ENCODE measurements at regions not wholly inside any gene's neighbourhood (a gene's known extent, or its start where the extent isn't known, plus 50 kb on each side); places are given as distances from the start of the nearest gene placed in this dataset.
"Not testable (repeated sequence)": the region's sequence is repeated elsewhere in the genome, so short reads cannot be mapped to it uniquely, and the experiment has no call there.

DNA sequence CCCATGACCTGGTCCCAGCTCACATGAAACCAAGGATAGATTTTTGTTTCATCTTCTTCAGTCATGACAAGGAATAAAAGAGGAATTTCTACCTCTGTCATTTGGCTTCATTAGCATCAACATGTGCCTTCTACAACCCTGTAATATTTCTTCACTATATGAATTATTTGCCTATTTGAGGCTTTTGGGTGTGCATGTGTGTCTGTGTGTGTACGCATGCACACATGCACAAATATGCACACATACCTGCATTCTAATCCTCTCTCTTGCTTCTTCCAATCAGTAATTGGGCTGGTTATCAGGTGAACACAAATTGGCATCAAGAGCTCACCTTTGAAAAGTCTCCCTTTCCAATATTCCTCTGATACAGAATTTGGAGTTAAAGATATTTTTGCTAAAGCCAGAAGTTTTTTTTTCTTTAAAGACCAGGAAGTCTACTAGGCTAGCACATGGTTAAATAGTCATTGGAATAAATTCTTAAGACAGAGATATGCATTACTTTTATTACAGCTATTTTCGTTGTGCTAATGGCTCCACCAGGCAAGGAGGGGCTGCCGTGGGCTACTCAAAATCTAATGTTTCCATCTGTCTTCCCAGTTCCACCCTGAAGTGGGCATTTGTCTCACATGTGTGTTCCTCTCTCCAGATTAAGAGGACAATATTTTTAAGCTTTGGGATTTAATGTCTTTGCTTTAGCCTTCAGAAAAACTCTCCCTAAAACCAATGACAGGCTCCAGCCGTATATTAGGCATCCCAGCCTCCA is 547.2 kb upstream of the CDH5 start:
- DNase-seq (ENCODE audit: low read depth), result no peak
- H3K4me3 ChIP-seq (ENCODE audit: low read depth, low read length), result no peak overlapping the region
- TF ChIP-seq, protein P1, sequence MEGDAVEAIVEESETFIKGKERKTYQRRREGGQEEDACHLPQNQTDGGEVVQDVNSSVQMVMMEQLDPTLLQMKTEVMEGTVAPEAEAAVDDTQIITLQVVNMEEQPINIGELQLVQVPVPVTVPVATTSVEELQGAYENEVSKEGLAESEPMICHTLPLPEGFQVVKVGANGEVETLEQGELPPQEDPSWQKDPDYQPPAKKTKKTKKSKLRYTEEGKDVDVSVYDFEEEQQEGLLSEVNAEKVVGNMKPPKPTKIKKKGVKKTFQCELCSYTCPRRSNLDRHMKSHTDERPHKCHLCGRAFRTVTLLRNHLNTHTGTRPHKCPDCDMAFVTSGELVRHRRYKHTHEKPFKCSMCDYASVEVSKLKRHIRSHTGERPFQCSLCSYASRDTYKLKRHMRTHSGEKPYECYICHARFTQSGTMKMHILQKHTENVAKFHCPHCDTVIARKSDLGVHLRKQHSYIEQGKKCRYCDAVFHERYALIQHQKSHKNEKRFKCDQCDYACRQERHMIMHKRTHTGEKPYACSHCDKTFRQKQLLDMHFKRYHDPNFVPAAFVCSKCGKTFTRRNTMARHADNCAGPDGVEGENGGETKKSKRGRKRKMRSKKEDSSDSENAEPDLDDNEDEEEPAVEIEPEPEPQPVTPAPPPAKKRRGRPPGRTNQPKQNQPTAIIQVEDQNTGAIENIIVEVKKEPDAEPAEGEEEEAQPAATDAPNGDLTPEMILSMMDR (conservative IDR thresholded peaks at IDR 0.05; ENCODE audit: low read depth, low read length), result no peak

DNA sequence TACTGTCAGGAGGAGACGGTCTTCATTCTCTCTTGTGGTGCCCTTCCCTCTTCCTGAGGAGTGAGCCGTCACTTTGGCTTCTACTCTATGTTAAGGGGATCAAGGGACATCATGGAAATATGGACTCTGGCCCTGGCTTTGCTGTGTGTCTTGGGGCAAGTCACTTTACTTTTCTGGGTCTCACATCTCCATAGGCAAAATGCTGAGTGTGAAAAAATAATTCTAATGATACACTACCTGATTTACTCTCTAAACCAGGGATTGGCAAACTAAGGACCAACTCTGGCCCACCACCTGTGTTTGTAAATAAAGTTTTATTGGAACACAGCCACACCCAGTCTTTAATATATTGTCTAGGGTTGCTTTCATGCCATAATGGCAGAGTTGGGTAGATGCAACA is 548.7 kb upstream of the CDH5 start:
- no peak for DNase-seq (ENCODE audit: low read depth)
- H3K4me3 ChIP-seq (ENCODE audit: low read depth, low read length), result no peak overlapping the region
- TF ChIP-seq, protein P1 (conservative IDR thresholded peaks at IDR 0.05; ENCODE audit: low read depth, low read length), result no peak

DNA sequence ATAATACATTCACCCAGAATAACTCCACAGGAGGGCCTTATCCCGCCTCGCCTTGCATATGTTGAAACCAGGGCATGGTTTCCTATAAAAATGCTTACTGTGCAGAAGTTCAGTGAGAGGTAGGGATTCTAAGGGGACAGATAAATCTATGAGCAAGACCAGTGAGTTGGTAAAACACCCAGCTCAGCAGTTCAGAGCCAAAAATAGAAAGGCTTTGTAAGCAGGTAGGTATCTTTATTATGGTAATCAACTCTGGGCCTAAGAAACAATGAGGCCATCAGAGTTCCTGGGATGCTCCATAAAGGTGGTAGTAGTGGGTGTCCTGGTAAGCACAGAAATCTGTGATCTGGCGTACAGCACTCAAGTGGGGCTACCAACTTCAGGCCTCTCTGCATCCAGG is 549.4 kb upstream of the CDH5 start:
- TF ChIP-seq, protein P1 (conservative IDR thresholded peaks at IDR 0.05; ENCODE audit: low read depth, low read length), result no peak
- H3K4me3 ChIP-seq (ENCODE audit: low read depth, low read length), result no peak overlapping the region
- no peak for DNase-seq (ENCODE audit: low read depth)

DNA sequence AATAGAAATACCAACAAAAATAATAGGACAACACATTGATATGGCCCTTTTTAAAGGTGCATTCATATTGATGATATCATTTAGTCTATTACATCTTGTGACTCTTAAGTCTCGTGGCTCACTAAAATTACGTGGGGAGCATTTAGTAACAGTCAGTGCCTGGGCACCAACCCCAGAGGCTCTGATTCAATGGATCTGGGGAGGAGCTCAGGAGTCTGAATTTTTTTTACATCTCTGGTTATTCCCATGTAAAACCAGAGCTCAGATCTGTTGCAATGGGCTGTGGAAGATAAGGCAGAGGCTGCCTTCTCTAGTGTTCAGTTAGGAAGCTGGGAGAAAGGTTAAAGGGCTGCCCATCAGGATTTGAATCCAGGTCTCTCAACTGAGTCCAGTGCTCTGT is 549.9 kb upstream of the CDH5 start:
- no peak for DNase-seq (ENCODE audit: low read depth)
- TF ChIP-seq, protein P1 (conservative IDR thresholded peaks at IDR 0.05; ENCODE audit: low read depth, low read length), result no peak
- no peak overlapping the region for H3K4me3 ChIP-seq (ENCODE audit: low read depth, low read length)

DNA sequence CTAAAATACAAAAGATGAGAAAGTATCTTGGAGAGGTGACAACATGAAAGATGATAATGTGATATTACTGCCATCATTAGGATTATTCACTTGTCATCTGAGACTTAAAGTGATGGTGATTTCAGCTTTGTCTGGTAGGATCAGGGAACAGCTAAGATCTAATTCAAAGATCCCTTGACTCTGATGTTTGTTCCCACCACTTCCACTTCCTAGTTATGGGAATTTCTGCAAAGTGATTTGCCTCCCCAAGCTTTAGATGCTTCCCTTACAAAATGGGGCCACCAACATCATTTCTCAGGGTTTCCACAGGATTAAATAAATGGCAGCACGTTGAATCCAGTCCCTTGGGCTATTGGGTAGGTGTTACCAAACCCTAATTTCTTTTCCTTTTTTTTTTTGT is 550.8 kb upstream of the CDH5 start:
- TF ChIP-seq, protein P1 (conservative IDR thresholded peaks at IDR 0.05; ENCODE audit: low read depth, low read length), result no peak
- DNase-seq (ENCODE audit: low read depth), result no peak
- H3K4me3 ChIP-seq (ENCODE audit: low read depth, low read length), result no peak overlapping the region

DNA sequence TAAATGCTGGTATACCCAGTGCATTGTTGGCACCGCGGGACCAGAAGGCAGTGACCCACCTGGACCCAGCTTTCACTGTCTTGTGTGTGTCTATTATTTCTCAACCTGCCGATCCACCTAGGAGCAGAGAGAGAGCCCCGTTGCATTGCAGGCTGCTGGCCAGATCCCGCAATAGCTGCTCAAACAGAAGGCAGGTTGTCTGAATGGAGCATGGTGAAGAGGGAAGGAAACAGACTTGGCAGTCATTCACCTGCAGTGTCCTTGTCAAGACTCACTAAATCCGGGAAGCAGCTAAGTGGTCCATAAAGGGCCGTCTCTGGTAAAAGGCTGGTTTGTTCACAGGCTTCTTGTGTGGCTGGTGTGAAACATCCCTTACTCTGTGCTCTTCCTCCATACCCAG is 552.6 kb upstream of the CDH5 start:
- not testable (repeated sequence) for H3K4me3 ChIP-seq (ENCODE audit: low read depth, low read length); DNase-seq (ENCODE audit: low read depth)

DNA sequence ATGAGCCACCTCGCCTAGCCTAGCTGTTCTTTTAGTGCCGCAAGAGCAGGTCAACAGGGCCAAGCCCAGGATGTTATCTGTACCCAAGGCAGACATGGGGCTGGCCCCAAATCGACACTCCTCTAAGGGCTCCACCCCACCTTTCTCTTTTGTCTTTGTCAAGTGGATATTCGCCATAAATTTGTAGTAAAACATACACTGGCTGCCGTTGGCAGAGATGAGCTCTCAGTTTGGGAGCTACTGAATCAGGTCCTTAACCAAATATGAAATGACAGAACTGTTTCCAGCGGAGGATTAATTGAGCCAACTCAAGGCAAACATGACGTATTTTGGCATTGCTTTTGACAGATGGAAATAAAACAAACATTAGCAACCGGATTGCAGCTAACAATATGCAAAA is 556.9 kb upstream of the CDH5 start:
- TF ChIP-seq, protein P1 (conservative IDR thresholded peaks at IDR 0.05; ENCODE audit: low read depth, low read length), result no peak

More for the DNA sequence above, 556.9 kb upstream of the CDH5 start:
- H3K4me3 ChIP-seq (ENCODE audit: low read depth, low read length), result no peak overlapping the region
- DNase-seq (ENCODE audit: low read depth), result no peak
